RWPE1 (cell line): ENCODE measurements at regions not wholly inside any gene's neighbourhood (a gene's known extent, or its start where the extent isn't known, plus 50 kb on each side); places are given as distances from the start of the nearest gene placed in this dataset.
A peak's percentile ranks its signal among the peaks of the same experiment; 100 is the strongest.
"Not testable (repeated sequence)": the region's sequence is repeated elsewhere in the genome, so short reads cannot be mapped to it uniquely, and the experiment has no call there.

Source experiments
- CTCF ChIA-PET: fragments of 350-600 bp; sonication (Branson Sonifier 250); formaldehyde crosslinking; extraction: SDS; loops from one replicate; lab custom pipeline; 2021; lab: Yijun Ruan, JAX
- POLR2A ChIA-PET: fragments of 400-600 bp; formaldehyde crosslinking; extraction: SDS; loops from one replicate; lab custom pipeline; 2020; ENCODE audit warnings: antibody characterized with exemption; ENCODE audit not compliant: low non-redundant PET; lab: Yijun Ruan, JAX
- DNase-seq: peaks from one replicate; pipeline ENCODE4 v3.0.0; 2012; ENCODE audit warnings: low spot score
- H3K27ac ChIP-seq: fragments of 450-650 bp; 2 replicates; pipeline ENCODE4 v1.5.1; 2017
- TF ChIP-seq, protein P1 (sequence below): fragments of 450-650 bp; conservative IDR thresholded peaks from 2 replicates; pipeline ENCODE4 v1.5.1; 2017; ENCODE audit warnings: low read depth, mild to moderate bottlenecking

GRCh38 chr14:95774265-95775160 lies 60.6 kb upstream of the TCL1A start:
- TF ChIP-seq, protein P1, sequence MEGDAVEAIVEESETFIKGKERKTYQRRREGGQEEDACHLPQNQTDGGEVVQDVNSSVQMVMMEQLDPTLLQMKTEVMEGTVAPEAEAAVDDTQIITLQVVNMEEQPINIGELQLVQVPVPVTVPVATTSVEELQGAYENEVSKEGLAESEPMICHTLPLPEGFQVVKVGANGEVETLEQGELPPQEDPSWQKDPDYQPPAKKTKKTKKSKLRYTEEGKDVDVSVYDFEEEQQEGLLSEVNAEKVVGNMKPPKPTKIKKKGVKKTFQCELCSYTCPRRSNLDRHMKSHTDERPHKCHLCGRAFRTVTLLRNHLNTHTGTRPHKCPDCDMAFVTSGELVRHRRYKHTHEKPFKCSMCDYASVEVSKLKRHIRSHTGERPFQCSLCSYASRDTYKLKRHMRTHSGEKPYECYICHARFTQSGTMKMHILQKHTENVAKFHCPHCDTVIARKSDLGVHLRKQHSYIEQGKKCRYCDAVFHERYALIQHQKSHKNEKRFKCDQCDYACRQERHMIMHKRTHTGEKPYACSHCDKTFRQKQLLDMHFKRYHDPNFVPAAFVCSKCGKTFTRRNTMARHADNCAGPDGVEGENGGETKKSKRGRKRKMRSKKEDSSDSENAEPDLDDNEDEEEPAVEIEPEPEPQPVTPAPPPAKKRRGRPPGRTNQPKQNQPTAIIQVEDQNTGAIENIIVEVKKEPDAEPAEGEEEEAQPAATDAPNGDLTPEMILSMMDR, result peak; percentile 82
- ChIA-PET CTCF (interaction anchor here (0.5 to 1.6 kb wide), 18 partner anchors 9 to 277 kb away, joined by 3 to 11 read pairs (median 4); no protein-coding TSS in a partner anchor), POLR2A (no interaction called here)
- no peak overlapping the region for H3K27ac ChIP-seq
- peak; percentile 42 for DNase-seq

DNA sequence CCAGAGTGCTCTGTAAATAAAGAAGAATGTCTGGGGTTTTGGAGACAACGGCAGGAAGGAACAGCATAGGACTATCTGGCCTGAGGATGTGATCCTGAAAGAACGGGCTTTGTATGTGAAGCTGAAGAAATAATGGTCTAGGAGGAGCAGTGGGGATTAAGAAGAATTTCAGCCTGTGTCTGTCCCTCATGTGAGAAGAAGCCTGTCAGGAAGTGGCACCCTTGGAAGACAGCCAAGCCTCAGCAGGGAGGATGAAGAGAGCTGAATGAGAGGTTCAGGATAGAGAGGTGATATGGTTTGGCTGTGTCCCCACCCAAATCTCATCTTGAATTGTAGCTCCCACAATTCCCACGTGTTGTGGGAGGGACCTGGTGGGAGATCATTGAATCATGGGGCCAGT lies 56.9 kb upstream of the TCL1A start:
- POLR2A ChIA-PET, result no interaction called here
- TF ChIP-seq, protein P1, result no peak
- no peak for DNase-seq
- H3K27ac ChIP-seq, result no peak overlapping the region
- CTCF ChIA-PET, result no interaction called here

DNA sequence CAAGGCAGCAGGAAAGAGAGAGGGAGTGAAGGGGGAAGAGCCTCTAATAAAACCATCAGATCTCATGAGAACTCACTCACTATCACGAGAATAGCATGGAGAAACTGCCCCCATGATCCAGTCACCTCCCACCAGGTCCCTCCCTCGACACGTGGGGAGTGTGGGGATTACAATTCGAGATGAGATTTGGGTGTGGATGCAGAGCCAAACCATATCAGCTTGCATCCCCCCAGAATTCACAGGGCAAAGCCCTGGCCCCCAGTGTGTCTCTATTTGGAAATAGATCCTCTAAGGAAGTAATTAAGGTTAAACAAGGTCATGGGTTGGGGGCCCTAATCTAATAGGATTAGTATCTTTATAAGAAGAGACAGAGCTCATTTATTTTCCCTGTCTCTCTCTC lies 56.1 kb upstream of the TCL1A start:
- ChIA-PET POLR2A (interaction anchor here (0.6 kb wide), 1 partner anchor 612 kb away, joined by 4 read pairs; no protein-coding TSS in a partner anchor), CTCF (interaction anchor here (0.6 kb wide), 2 partner anchors 423 to 1301 kb away, joined by 3 to 4 read pairs; no protein-coding TSS in a partner anchor)
- TF ChIP-seq, protein P1, result no peak
- DNase-seq, result no peak
- H3K27ac ChIP-seq, result no peak overlapping the region

GRCh38 chr14:95769431-95769830 lies 55.5 kb upstream of the TCL1A start:
- POLR2A ChIA-PET, DNase-seq, H3K27ac ChIP-seq: not testable (repeated sequence)
- CTCF ChIA-PET, result interaction anchor here (0.5 kb wide), 1 partner anchor 271 kb away, joined by 3 read pairs; no protein-coding TSS in a partner anchor

DNA sequence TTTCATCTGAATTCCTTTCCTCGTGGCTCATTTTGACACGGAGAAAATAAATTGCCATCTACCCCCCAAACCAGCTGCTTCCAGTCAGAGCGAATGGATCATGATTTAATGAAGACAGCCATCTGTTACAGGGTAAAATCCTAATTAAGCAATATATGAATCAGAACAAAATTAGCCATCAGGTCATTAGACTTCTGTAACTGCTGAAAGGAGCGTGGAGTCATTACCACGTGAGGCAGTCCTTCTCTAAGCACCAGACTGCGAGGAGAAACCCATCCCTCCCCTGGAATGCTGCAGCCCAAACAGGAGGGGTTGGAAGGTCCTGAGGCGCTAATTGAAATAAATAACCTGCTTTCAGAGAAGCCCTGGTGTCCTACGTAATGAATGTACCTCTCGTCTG lies 51.1 kb upstream of the TCL1A start:
- ChIA-PET CTCF (interaction anchor here (0.9 kb wide), 1 partner anchor 9 kb away, joined by 3 read pairs; no protein-coding TSS in a partner anchor), POLR2A (no interaction called here)
- no peak for DNase-seq
- no peak overlapping the region for H3K27ac ChIP-seq
- TF ChIP-seq, protein P1, result no peak

GRCh38 chr14:95763875-95764274 lies 50.0 kb upstream of the TCL1A start:
- DNase-seq, result no peak
- POLR2A ChIA-PET, result no interaction called here

More at GRCh38 chr14:95763875-95764274, 50.0 kb upstream of the TCL1A start:
- TF ChIP-seq, protein P1, result no peak
- no peak overlapping the region for H3K27ac ChIP-seq
- CTCF ChIA-PET, result no interaction called here
